NCI-H146 treated with DMSO at 0.1 percent for 48 hours (cell line): ENCODE measurements at regions not wholly inside any gene's neighbourhood (a gene's known extent, or its start where the extent isn't known, plus 50 kb on each side); places are given as distances from the start of the nearest gene placed in this dataset.
A peak's percentile ranks its signal among the peaks of the same experiment; 100 is the strongest.

ENCODE experiments used
- DNase-seq: peaks from one replicate; lab custom pipeline; 2025; ENCODE audit not compliant: unreplicated experiment; lab: John Stamatoyannopoulos, UW

DNA sequence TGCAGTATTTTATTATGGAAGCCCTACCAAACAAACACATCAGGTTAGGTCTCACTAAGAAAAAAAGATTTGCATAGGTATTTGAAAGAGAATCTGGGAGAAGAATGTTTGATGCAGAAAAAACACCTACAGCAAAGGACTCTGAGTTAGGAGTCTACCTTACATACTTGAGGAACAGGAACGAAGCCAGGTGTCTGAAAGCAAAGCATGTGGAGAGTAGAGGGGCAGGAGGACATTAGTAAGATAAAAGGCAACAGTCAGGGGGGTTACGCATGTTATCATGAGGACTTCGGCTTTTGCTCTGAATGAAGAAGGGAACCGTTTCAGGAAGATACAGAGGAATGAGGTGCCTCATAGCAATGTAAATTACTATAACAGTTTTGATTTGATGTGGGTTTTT, 87.9 kb upstream of the PTER start:
- DNase-seq = no peak

DNA sequence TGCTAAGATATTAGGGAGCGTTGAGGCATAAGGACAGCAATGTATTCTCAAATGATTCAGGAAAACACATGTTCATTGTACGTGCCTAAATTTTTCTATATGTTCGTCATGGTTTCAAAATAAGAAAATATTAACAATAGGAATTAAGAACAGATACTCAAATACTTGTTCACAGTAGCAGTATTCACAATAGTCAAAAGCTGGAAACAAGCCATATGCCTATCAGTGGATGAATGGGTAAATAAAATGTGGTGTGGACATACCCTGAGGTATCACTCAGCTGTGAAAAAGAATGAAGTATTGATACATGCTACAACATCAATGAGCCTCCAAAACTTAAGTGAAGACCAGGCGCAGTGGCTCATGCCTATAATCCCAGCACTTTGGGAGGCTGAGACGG, 84.7 kb upstream of the PTER start:
- DNase-seq = no peak

DNA sequence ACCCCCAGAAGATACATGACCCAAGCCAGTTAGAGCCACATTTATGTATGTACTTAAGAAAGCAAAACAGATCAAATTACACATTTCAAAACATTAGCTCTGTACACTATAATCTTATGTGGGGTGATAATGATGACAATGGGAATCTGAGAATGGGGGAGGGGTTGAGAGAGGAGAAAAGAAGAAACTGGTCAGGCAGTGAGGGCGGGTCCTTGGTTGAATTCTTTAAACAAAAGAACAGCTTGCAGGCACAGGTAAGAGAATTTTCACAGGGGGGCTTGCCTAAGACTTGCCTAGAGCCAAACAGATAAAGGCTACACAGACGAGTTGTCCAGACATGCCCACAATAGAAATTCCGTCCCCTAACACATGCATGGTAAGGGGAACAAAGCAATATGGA, 76.8 kb upstream of the PTER start:
- DNase-seq = peak; percentile 13

DNA sequence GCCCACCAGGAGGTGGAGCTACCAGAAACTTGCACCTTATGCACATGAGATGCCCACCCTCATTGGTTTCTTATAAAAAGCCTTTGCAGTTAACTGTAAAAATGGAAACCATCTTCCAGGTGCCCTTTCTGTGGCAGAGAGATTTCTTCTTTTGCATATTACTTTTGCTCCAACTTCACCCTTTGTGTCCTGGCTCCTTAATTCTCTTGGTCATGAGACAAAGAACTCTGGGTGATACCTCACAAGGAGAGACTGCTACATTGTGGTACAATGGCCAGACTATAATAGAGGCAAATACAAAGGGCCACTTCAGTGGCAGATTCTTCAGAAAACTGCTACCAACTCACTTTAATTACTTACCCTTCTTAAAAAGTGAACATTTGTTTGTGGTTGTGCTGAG, 76.4 kb upstream of the PTER start:
- no peak for DNase-seq

DNA sequence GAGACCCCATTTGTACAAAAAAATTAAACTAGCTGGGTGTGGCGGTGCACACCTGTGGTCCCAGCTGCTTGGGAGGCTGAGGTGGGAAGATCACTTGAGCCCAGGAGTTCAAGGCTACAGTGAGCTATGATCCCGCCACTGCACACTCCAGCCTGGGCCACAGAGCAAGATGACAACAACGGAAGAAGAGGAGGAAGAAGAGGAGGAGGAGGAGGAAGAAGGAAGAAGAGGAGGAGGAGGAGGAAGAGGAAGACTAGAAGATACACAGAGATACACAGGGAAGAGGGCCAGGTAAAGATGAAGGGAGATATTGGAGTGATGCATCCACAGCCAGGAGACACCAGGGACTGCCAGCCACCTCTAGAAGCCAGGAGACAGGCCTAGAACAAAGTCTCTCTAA, 75.7 kb upstream of the PTER start:
- no peak for DNase-seq

DNA sequence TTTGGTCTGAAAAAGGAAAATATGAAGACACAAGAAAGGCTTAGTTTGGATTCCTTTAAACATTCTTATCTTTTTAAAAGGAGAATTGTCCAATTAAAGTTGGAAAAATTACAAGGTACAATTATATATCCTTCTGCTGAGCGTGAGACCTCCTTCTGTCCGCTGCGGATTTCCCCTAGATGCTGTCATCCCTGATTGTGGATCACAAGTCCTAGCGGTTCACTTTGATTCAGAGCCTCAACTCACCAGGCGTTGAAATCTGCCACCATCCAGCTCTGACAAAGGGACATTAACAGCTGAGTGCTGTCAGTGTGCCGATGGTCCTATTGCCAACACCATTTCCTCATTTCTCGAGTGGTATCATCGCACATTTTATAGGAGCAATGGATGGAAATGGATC, 73.1 kb upstream of the PTER start:
- DNase-seq = peak; percentile 22

DNA sequence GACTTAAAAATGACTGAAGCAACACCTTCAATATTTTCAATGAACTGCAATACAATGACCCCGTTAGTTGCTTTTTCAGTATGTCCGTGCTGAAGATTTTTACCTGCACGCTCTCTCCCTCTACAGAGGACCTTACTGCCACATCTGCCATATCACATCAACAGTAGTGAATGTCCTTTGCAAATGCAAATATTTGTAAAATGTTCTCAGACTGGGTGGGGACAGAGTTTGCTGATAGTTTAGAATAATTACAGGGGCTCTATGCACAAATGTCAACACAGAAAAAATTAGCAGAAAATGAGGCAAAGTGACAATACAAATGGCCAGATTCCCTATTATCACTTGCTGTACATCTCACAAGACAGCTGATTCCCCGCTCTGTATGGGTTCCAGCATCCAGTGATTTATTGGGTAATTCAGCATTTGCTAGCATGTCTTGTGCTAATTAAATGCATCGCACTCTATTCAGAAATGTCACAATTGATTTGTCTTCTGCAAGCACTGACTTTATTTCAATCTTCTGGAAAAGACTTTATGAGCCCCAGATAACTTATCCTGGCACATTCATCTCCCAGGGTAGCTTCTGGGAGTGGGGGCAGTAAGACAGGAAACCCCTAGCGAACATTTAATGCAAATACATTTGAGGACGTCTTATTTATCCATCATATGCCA, 69.1 kb upstream of the PTER start:
- DNase-seq = peak; percentile 100

DNA sequence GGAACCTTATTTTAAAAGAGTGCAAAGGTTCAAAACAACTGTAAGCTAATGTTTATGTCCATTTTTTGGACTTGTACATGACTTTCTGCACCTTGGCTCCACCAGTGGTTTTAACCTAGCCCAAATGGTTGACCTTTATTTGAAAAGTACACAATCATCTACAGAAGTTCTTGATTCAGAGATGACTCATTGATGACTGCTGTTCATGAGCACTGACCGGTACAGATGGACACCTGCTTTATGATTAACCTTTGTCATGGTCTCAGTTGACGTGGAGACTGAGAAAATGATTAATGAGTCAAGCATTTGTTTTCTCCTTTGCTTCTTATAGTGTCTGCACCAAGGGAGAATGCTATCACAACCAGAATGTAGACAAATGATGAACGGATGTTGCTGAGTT, 55.7 kb upstream of the PTER start:
- peak; percentile 95 for DNase-seq

DNA sequence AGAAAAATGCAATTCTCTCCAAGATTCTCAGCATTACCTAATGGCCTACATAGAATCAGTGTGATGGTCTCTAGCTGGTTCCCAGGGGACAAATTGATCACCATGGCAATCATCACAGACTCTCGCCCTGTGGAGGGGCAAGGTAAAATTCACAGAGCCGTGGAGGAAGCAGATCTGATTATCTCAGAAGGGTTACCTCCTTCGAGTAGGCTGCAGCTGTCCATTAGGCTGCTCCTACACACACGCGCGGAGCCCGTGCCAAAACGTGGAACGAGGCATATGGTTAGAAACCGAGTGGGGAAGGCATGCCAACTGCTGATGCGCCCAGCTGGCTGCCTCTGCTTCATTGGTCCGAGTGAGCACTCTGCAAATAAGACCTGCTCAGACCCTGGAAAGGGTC, 52.8 kb upstream of the PTER start:
- no peak for DNase-seq

DNA sequence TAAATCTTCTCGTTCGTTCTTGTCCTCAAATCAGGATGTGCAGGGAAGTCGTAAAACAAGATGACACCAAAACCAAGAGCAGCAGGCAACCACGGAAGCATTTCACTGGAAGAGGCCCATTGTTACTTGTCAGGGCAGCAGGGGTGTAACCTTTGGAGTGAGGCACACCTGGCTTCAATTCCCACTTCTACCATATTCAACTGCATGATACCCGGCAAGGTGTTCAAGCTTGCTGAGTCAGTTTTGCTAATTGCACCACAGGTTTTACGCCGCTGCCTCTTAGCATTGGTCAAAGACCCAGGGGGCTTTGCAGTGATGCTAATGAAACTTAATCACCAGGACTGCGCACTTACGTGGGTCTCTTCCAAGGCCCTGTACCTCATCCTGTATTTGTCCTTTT, 50.0 kb upstream of the PTER start:
- DNase-seq = peak; percentile 97
